ENCODE measurements at regions not wholly inside any gene's neighbourhood (a gene's known extent, or its start where the extent isn't known, plus 50 kb on each side); places are given as distances from the start of the nearest gene placed in this dataset.

DNA sequence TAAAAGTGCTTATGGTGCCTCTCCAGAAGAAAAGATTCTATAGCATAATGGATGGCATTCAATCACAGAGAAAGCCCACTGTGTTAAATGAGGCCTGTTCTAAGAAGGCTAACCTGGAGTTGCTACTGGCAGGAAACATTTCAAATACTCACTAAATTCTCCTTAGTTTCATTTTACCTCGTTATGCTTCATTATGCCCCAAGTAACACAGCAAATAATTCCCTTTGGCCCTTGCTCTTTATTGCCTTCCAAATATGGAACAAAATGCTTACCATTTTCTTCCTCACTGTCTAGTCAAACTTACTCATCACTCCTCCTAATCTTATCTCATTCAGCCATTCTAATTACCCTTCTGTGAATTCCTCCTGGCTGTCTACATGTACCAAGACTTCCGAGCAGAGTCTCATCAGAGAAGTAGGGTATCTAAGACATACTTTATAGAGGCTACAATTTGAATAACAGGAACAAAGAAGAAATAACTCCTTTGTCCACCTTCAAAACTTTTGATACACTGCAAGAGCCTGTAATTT, 292.1 kb upstream of the CLEC14A start:
- no peak overlapping the region for H3K9ac ChIP-seq (ENCODE audit: insufficient read depth, low read length, poor library complexity, severe bottlenecking)
- peaks cover 0 to 7% of the 10 kb centered on the region in 2 donors for H3K9me3 ChIP-seq (replicated peaks in 1 of 2; ENCODE audit: control insufficient read depth in 1 of 2, insufficient read depth in 1 of 2, low read length in 2 of 2)
- Mint-ChIP-seq H3K4me1 (no peaks in the 10 kb centered on the region), H3K27me3 (ENCODE audit: low read depth in 3 of 3) (no peaks in the 10 kb centered on the region), H3K36me3 (no peaks in the 10 kb centered on the region), H3K9me3 (peaks cover 0 to 8% (median 2%) of the 10 kb centered on the region in 7 donors), H3K27ac (no peak overlapping the region), H3K4me3 (no peak overlapping the region)
- 57% methylated on average over 1 of the region's 2 CpGs for WGBS (ENCODE audit: insufficient coverage)
- H3K27me3 ChIP-seq (ENCODE audit: control insufficient read depth in 2 of 2, insufficient read depth in 2 of 2, low read length in 2 of 2), result no peaks in the 10 kb centered on the region
- TF ChIP-seq, protein P1, sequence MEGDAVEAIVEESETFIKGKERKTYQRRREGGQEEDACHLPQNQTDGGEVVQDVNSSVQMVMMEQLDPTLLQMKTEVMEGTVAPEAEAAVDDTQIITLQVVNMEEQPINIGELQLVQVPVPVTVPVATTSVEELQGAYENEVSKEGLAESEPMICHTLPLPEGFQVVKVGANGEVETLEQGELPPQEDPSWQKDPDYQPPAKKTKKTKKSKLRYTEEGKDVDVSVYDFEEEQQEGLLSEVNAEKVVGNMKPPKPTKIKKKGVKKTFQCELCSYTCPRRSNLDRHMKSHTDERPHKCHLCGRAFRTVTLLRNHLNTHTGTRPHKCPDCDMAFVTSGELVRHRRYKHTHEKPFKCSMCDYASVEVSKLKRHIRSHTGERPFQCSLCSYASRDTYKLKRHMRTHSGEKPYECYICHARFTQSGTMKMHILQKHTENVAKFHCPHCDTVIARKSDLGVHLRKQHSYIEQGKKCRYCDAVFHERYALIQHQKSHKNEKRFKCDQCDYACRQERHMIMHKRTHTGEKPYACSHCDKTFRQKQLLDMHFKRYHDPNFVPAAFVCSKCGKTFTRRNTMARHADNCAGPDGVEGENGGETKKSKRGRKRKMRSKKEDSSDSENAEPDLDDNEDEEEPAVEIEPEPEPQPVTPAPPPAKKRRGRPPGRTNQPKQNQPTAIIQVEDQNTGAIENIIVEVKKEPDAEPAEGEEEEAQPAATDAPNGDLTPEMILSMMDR (IDR thresholded peaks at IDR 0.05), result no peak
- no peak for DNase-seq
- no peaks in the 10 kb centered on the region for H4K20me1 ChIP-seq (ENCODE audit: insufficient read depth, low read length)
- no peaks in the 10 kb centered on the region for H3K79me2 ChIP-seq (ENCODE audit: insufficient read depth, low read length)
- intact Hi-C loops (cut with micrococcal nuclease), result no loop called here
- no peak overlapping the region for H3K27ac ChIP-seq (ENCODE audit: low read depth in 1 of 2, low read length in 2 of 2)
- H3K4me3 ChIP-seq (replicated peaks in 1 of 3; ENCODE audit: low read depth in 2 of 3, low read length in 3 of 3), result no peak overlapping the region
- no peak overlapping the region for H2AFZ ChIP-seq (ENCODE audit: insufficient read depth, low read depth, low read length, poor library complexity, severe bottlenecking)
- no peaks in the 10 kb centered on the region for H3K4me1 ChIP-seq (ENCODE audit: control insufficient read depth in 1 of 2, insufficient read depth in 2 of 2, low read length in 2 of 2)
- no peak overlapping the region for H3K4me2 ChIP-seq (replicated peaks; ENCODE audit: extremely low read depth, low read length, poor library complexity, severe bottlenecking)
- H3K36me3 ChIP-seq (replicated peaks in 1 of 2; ENCODE audit: control insufficient read depth in 1 of 2, insufficient read depth in 2 of 2, low read length in 2 of 2), result no peaks in the 10 kb centered on the region

DNA sequence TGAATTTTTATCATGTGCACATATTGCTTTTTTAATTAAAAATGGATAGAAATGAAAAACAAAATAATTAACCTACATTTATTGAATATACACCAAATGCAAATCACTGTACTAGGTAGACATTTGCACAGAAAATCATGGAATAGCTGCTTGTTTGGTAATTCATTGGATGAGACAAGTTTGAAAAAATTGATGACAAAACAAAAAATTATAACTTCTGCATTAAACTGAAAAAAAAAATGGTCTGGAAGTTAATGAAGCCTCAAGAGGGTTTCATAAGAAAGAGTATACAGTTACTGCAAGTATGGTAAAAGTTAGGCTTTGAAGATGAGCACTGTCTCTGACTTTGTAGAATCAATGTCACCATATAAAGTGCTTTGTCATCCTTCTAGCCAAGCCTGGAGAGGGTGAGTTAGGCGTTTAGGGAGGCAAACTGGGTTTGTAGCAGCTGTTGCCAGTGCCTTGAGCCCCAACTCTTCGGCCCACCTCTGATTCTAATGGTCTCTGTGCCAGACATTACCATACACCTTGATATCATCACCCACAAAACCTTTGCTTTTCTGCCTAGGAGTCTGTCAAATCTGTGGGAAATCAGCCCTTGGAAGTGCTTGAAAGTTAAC, 291.1 kb upstream of the CLEC14A start:
- H3K36me3 ChIP-seq (replicated peaks in 1 of 2; ENCODE audit: control insufficient read depth in 1 of 2, insufficient read depth in 2 of 2, low read length in 2 of 2), result no peaks in the 10 kb centered on the region
- Mint-ChIP-seq H3K36me3 (no peaks in the 10 kb centered on the region), H3K4me3 (no peak overlapping the region), H3K27me3 (ENCODE audit: low read depth in 3 of 3) (no peaks in the 10 kb centered on the region), H3K9me3 (peaks cover 0 to 12% (median 5%) of the 10 kb centered on the region in 7 donors), H3K4me1 (no peaks in the 10 kb centered on the region), H3K27ac (no peak overlapping the region)
- intact Hi-C loops (cut with micrococcal nuclease), result no loop called here
- H3K4me1 ChIP-seq (ENCODE audit: control insufficient read depth in 1 of 2, insufficient read depth in 2 of 2, low read length in 2 of 2), result no peaks in the 10 kb centered on the region
- H3K27ac ChIP-seq (ENCODE audit: low read depth in 1 of 2, low read length in 2 of 2), result no peak overlapping the region
- no peaks in the 10 kb centered on the region for H3K79me2 ChIP-seq (ENCODE audit: insufficient read depth, low read length)
- H2AFZ ChIP-seq (ENCODE audit: insufficient read depth, low read depth, low read length, poor library complexity, severe bottlenecking), result no peak overlapping the region
- H3K9ac ChIP-seq (ENCODE audit: insufficient read depth, low read length, poor library complexity, severe bottlenecking), result no peak overlapping the region
- no peak overlapping the region for H3K4me3 ChIP-seq (replicated peaks in 1 of 3; ENCODE audit: low read depth in 2 of 3, low read length in 3 of 3)
- peaks cover 0 to 7% of the 10 kb centered on the region in 2 donors for H3K9me3 ChIP-seq (replicated peaks in 1 of 2; ENCODE audit: control insufficient read depth in 1 of 2, insufficient read depth in 1 of 2, low read length in 2 of 2)
- DNase-seq, result no peak
- no peak overlapping the region for H3K4me2 ChIP-seq (replicated peaks; ENCODE audit: extremely low read depth, low read length, poor library complexity, severe bottlenecking)
- H4K20me1 ChIP-seq (ENCODE audit: insufficient read depth, low read length), result no peaks in the 10 kb centered on the region
- H3K27me3 ChIP-seq (ENCODE audit: control insufficient read depth in 2 of 2, insufficient read depth in 2 of 2, low read length in 2 of 2), result no peaks in the 10 kb centered on the region
- WGBS (ENCODE audit: insufficient coverage), result no CpG with 5 or more reads among the region's 2 CpGs
- TF ChIP-seq, protein P1 (IDR thresholded peaks at IDR 0.05), result no peak
